Keratinocyte (primary cell): ENCODE measurements at regions not wholly inside any gene's neighbourhood (a gene's known extent, or its start where the extent isn't known, plus 50 kb on each side); places are given as distances from the start of the nearest gene placed in this dataset.

Experiments used
- CTCF ChIP-seq, 3 experiments: IDR thresholded peaks in 1 of 3; conservative IDR thresholded peaks in 1 of 3; optimal IDR thresholded peaks in 1 of 3; 2 replicates in 2 of 3; 3 replicates in 1 of 3; pipeline versions ENCODE3 to v1.5.1; 2011; ENCODE audit warnings: low read length in 3 of 3, mild to moderate bottlenecking in 3 of 3, moderate library complexity in 2 of 3, control low read depth in 1 of 3, inconsistent platforms in 1 of 3; ENCODE audit not compliant: insufficient read depth in 2 of 3; ENCODE audit errors: extremely low read depth in 1 of 3
- EZH2 ChIP-seq: IDR thresholded peaks from one replicate; pipeline ENCODE4 v1.6.1; 2012; ENCODE audit warnings: inconsistent platforms, mild to moderate bottlenecking, low read length, moderate library complexity

- TF ChIP-seq CTCF (optimal IDR thresholded peaks at IDR 0.05 in 1 of 3, IDR thresholded peaks at IDR 0.05 in 1 of 3, conservative IDR thresholded peaks at IDR 0.05 in 1 of 3; ENCODE audit: extremely low read depth in 1 of 3, insufficient read depth in 2 of 3, low read length in 3 of 3), result no peak
- no peak for TF ChIP-seq EZH2
Measured at GRCh38 chr13:90846936-90847335, 500.6 kb upstream of the MIR17HG start.
